GM23338 (cell line): ENCODE measurements at regions not wholly inside any gene's neighbourhood (a gene's known extent, or its start where the extent isn't known, plus 50 kb on each side); places are given as distances from the start of the nearest gene placed in this dataset.
A peak's percentile ranks its signal among the peaks of the same experiment; 100 is the strongest.

Experiments used
- ATAC-seq: fragments of 200-7000 bp; cut with Tn5 transposase; 3 replicates; pipeline ENCODE4 v1.9.1; 2020
- DNase-seq: peaks from one replicate; pipeline ENCODE4 v3.0.0-alpha.2; 2015; ENCODE audit warnings: low spot score
- H2AFZ ChIP-seq: fragments of 200-600 bp; sonication (generic); 2 replicates; pipeline ENCODE4 v1.8.0; 2016; ENCODE audit warnings: antibody characterized with exemption, mild to moderate bottlenecking, moderate library complexity
- H3F3A ChIP-seq: fragments of 200-600 bp; sonication (generic); replicated peaks from 2 replicates; pipeline ENCODE4 v1.8.0; 2017; ENCODE audit warnings: antibody characterized with exemption, mixed run types, low read depth
- H3K27ac ChIP-seq: fragments of 200-600 bp; sonication (generic); 2 replicates; pipeline ENCODE4 v1.6.1; 2016; ENCODE audit warnings: low read depth
- H3K27me3 ChIP-seq: fragments of 200-600 bp; sonication (generic); 2 replicates; pipeline ENCODE4 v1.8.0; 2016; ENCODE audit warnings: mild to moderate bottlenecking, mixed run types, moderate library complexity; ENCODE audit not compliant: insufficient read depth
- H3K36me3 ChIP-seq: fragments of 200-600 bp; sonication (generic); 2 replicates; pipeline ENCODE4 v1.8.0; 2016; ENCODE audit warnings: mild to moderate bottlenecking; ENCODE audit not compliant: insufficient read depth
- H3K4me1 ChIP-seq: fragments of 200-600 bp; sonication (generic); 2 replicates; pipeline ENCODE4 v1.8.0; 2016; ENCODE audit warnings: mild to moderate bottlenecking, moderate library complexity; ENCODE audit not compliant: insufficient read depth
- H3K4me2 ChIP-seq: fragments of 200-600 bp; sonication (generic); 2 replicates; pipeline ENCODE4 v1.7.1; 2017; ENCODE audit warnings: mixed run types
- H3K4me3 ChIP-seq: fragments of 200-600 bp; sonication (generic); 2 replicates; pipeline ENCODE4 v1.6.1; 2016; ENCODE audit warnings: mixed run types
- H3K79me2 ChIP-seq: fragments of 200-600 bp; sonication (generic); replicated peaks from 2 replicates; pipeline ENCODE4 v1.8.0; 2017; ENCODE audit warnings: mild to moderate bottlenecking; ENCODE audit not compliant: insufficient read depth
- H3K9me2 ChIP-seq: fragments of 200-600 bp; sonication (generic); 2 replicates; pipeline ENCODE4 v1.8.0; 2017; ENCODE audit not compliant: insufficient read depth
- H4K20me1 ChIP-seq: fragments of 200-600 bp; sonication (generic); replicated peaks from 2 replicates; pipeline ENCODE4 v1.8.0; 2017; ENCODE audit warnings: mild to moderate bottlenecking; ENCODE audit not compliant: insufficient read depth
- H3K27ac Mint-ChIP-seq: 2 replicates; pipeline ENCODE4 v1.8.0; 2020; ENCODE audit warnings: inconsistent platforms, mild to moderate bottlenecking, moderate library complexity, mixed read lengths
- H3K27me3 Mint-ChIP-seq: 3 replicates; pipeline ENCODE4 v1.8.0; 2022; ENCODE audit warnings: low read depth, mild to moderate bottlenecking, moderate library complexity, mixed read lengths, inconsistent platforms; ENCODE audit not compliant: insufficient read depth, poor library complexity
- H3K36me3 Mint-ChIP-seq: 3 replicates; pipeline ENCODE4 v1.8.0; 2021; ENCODE audit warnings: low read depth, mild to moderate bottlenecking, inconsistent platforms, moderate library complexity, mixed read lengths
- H3K4me1 Mint-ChIP-seq: 3 replicates; pipeline ENCODE4 v1.8.0; 2020; ENCODE audit warnings: mild to moderate bottlenecking, inconsistent platforms, mixed read lengths
- H3K4me3 Mint-ChIP-seq: 3 replicates; pipeline ENCODE4 v1.8.0; 2021; ENCODE audit warnings: moderate library complexity, mild to moderate bottlenecking, inconsistent platforms, mixed read lengths
- H3K9me3 Mint-ChIP-seq: 3 replicates; pipeline ENCODE4 v1.8.0; 2020; ENCODE audit warnings: moderate library complexity, mild to moderate bottlenecking, inconsistent platforms, mixed read lengths
- EZH2phosphoT487 ChIP-seq: fragments of 200-600 bp; sonication (generic); IDR thresholded peaks from one replicate; pipeline ENCODE4 v1.8.1; 2018; ENCODE audit warnings: antibody characterized with exemption; ENCODE audit not compliant: unreplicated experiment
- POLR2AphosphoS5 ChIP-seq: IDR thresholded peaks from 2 replicates; pipeline ENCODE4 v1.6.1; 2016; ENCODE audit warnings: antibody characterized with exemption, low read depth
- ZNF331 ChIP-seq: fragments of 250-450 bp; sonication (Bioruptor Pico); IDR thresholded peaks from 2 replicates; pipeline ENCODE4 v1.5.0; 2020; ENCODE audit warnings: low read depth, mild to moderate bottlenecking, moderate library complexity
- TF ChIP-seq, protein P1 (sequence below): fragments of 250-450 bp; sonication (Bioruptor Pico); IDR thresholded peaks from 2 replicates; pipeline ENCODE4 v1.5.0; 2020; ENCODE audit warnings: mild to moderate bottlenecking, moderate library complexity
- TF ChIP-seq, protein P2 (sequence below): IDR thresholded peaks from one replicate; pipeline ENCODE4 v1.6.1; 2018; ENCODE audit warnings: antibody characterized with exemption; ENCODE audit not compliant: unreplicated experiment
- TF ChIP-seq, protein P3 (sequence below): IDR thresholded peaks from 2 replicates; pipeline ENCODE4 v1.6.1; 2016; ENCODE audit warnings: antibody characterized with exemption

DNA sequence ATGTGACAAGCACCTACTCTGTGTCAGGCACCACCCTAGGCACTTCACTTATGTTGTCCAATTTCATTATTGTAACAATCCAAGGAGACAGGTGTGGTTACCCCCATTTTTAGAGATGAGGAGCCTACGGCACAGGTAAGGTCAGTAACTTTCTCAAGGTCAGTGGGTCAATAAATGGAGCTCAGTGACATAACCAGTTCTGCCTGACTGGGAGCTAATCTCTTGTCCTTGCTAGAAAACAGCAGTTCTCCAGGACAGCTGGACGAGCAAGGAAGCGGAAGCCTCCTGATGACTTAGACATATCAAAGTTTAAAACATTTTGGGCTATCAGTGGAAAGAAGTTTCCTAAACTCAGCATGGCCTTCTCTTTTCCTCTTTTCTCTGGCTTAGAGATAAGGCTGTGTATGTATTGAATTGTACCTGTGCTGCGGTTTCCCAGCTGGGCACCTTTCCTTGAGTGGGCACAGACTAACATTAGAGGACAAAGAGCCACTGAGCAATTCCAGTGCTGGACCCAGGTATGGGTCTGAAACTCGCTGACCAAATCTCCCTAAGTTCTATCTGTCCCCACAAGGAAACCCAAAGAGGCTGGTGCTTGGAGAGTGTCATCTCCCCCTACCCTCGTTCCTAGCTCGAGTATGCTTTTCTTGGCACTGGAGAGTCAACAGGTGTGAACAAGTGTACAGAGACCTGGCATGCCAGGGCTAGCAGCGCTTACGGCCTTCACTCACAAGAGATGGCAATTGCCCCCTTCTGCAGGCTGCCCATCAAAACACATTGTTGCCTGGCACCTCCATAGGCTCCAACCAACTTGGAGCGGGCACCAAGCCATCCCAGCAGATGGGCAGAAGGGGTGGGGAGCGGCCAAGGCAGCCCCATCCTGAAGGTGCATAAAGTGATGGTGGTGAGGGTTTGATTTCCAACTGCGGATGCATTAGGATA is 456.1 kb upstream of the PROX1 start:
- H3K27ac Mint-ChIP-seq = no peak overlapping the region
- Histone ChIP-seq H3K4me3 (no peak overlapping the region), H4K20me1 (no peaks in the 10 kb centered on the region), H3K27me3 (no peaks in the 10 kb centered on the region), H3K79me2 (no peaks in the 10 kb centered on the region), H3K36me3 (no peaks in the 10 kb centered on the region), H3K27ac (no peak overlapping the region), H3K4me2 (peak overlapping the region; percentile 48; the same call in 1 of the 2 replicates), H3K9me2 (peaks cover 23% of the 10 kb centered on the region; the same call in 1 of the 2 replicates), H2AFZ (no peak overlapping the region), H3F3A (no peaks in the 10 kb centered on the region), H3K4me1 (peaks cover 9% of the 10 kb centered on the region; the same call in 1 of the 2 replicates)
- no peak for ATAC-seq
- DNase-seq = no peak
- TF ChIP-seq ZNF331 (CRISPR knock-in tag) (no peak), POLR2AphosphoS5 (no peak), EZH2phosphoT487 (no peak)
- TF ChIP-seq, protein P1, sequence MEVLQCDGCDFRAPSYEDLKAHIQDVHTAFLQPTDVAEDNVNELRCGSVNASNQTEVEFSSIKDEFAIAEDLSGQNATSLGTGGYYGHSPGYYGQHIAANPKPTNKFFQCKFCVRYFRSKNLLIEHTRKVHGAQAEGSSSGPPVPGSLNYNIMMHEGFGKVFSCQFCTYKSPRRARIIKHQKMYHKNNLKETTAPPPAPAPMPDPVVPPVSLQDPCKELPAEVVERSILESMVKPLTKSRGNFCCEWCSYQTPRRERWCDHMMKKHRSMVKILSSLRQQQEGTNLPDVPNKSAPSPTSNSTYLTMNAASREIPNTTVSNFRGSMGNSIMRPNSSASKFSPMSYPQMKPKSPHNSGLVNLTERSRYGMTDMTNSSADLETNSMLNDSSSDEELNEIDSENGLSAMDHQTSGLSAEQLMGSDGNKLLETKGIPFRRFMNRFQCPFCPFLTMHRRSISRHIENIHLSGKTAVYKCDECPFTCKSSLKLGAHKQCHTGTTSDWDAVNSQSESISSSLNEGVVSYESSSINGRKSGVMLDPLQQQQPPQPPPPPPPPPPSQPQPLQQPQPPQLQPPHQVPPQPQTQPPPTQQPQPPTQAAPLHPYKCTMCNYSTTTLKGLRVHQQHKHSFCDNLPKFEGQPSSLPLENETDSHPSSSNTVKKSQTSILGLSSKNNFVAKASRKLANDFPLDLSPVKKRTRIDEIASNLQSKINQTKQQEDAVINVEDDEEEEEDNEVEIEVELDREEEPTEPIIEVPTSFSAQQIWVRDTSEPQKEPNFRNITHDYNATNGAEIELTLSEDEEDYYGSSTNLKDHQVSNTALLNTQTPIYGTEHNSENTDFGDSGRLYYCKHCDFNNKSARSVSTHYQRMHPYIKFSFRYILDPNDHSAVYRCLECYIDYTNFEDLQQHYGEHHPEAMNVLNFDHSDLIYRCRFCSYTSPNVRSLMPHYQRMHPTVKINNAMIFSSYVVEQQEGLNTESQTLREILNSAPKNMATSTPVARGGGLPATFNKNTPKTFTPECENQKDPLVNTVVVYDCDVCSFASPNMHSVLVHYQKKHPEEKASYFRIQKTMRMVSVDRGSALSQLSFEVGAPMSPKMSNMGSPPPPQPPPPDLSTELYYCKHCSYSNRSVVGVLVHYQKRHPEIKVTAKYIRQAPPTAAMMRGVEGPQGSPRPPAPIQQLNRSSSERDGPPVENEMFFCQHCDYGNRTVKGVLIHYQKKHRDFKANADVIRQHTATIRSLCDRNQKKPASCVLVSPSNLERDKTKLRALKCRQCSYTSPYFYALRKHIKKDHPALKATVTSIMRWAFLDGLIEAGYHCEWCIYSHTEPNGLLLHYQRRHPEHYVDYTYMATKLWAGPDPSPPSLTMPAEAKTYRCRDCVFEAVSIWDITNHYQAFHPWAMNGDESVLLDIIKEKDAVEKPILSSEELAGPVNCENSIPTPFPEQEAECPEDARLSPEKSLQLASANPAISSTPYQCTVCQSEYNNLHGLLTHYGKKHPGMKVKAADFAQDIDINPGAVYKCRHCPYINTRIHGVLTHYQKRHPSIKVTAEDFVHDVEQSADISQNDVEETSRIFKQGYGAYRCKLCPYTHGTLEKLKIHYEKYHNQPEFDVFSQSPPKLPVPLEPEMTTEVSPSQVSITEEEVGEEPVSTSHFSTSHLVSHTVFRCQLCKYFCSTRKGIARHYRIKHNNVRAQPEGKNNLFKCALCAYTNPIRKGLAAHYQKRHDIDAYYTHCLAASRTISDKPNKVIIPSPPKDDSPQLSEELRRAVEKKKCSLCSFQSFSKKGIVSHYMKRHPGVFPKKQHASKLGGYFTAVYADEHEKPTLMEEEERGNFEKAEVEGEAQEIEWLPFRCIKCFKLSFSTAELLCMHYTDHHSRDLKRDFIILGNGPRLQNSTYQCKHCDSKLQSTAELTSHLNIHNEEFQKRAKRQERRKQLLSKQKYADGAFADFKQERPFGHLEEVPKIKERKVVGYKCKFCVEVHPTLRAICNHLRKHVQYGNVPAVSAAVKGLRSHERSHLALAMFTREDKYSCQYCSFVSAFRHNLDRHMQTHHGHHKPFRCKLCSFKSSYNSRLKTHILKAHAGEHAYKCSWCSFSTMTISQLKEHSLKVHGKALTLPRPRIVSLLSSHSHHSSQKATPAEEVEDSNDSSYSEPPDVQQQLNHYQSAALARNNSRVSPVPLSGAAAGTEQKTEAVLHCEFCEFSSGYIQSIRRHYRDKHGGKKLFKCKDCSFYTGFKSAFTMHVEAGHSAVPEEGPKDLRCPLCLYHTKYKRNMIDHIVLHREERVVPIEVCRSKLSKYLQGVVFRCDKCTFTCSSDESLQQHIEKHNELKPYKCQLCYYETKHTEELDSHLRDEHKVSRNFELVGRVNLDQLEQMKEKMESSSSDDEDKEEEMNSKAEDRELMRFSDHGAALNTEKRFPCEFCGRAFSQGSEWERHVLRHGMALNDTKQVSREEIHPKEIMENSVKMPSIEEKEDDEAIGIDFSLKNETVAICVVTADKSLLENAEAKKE (CRISPR knock-in tag) = no peak
- TF ChIP-seq, protein P2, sequence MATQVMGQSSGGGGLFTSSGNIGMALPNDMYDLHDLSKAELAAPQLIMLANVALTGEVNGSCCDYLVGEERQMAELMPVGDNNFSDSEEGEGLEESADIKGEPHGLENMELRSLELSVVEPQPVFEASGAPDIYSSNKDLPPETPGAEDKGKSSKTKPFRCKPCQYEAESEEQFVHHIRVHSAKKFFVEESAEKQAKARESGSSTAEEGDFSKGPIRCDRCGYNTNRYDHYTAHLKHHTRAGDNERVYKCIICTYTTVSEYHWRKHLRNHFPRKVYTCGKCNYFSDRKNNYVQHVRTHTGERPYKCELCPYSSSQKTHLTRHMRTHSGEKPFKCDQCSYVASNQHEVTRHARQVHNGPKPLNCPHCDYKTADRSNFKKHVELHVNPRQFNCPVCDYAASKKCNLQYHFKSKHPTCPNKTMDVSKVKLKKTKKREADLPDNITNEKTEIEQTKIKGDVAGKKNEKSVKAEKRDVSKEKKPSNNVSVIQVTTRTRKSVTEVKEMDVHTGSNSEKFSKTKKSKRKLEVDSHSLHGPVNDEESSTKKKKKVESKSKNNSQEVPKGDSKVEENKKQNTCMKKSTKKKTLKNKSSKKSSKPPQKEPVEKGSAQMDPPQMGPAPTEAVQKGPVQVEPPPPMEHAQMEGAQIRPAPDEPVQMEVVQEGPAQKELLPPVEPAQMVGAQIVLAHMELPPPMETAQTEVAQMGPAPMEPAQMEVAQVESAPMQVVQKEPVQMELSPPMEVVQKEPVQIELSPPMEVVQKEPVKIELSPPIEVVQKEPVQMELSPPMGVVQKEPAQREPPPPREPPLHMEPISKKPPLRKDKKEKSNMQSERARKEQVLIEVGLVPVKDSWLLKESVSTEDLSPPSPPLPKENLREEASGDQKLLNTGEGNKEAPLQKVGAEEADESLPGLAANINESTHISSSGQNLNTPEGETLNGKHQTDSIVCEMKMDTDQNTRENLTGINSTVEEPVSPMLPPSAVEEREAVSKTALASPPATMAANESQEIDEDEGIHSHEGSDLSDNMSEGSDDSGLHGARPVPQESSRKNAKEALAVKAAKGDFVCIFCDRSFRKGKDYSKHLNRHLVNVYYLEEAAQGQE = no peak
- TF ChIP-seq, protein P3, sequence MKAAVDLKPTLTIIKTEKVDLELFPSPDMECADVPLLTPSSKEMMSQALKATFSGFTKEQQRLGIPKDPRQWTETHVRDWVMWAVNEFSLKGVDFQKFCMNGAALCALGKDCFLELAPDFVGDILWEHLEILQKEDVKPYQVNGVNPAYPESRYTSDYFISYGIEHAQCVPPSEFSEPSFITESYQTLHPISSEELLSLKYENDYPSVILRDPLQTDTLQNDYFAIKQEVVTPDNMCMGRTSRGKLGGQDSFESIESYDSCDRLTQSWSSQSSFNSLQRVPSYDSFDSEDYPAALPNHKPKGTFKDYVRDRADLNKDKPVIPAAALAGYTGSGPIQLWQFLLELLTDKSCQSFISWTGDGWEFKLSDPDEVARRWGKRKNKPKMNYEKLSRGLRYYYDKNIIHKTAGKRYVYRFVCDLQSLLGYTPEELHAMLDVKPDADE = no peak
- no peaks in the 10 kb centered on the region for H3K9me3 Mint-ChIP-seq
- H3K4me1 Mint-ChIP-seq = peaks cover 10% of the 10 kb centered on the region
- no peaks in the 10 kb centered on the region for H3K27me3 Mint-ChIP-seq
- H3K4me3 Mint-ChIP-seq = no peak overlapping the region
- H3K36me3 Mint-ChIP-seq = no peaks in the 10 kb centered on the region
